H1 (cell line): ENCODE measurements at regions not wholly inside any gene's neighbourhood (a gene's known extent, or its start where the extent isn't known, plus 50 kb on each side); places are given as distances from the start of the nearest gene placed in this dataset.

Experiments used
- EGR1 ChIP-seq: IDR thresholded peaks from 2 replicates; pipeline ENCODE4 v1.6.1; 2011; ENCODE audit warnings: low read depth, low read length, borderline replicate concordance
- EZH2 ChIP-seq: fragments of 200-600 bp; sonication (generic); IDR thresholded peaks from 2 replicates; pipeline ENCODE4 v1.7.1; 2012; ENCODE audit warnings: low read depth, mild to moderate bottlenecking, moderate library complexity, low read length, inconsistent platforms; ENCODE audit not compliant: severe bottlenecking
- GABPA ChIP-seq: IDR thresholded peaks from 2 replicates; pipeline ENCODE4 v1.6.1; 2011; ENCODE audit warnings: mild to moderate bottlenecking, low read length, moderate library complexity, borderline replicate concordance; ENCODE audit not compliant: insufficient read depth
- JUN ChIP-seq: IDR thresholded peaks from 2 replicates; pipeline ENCODE4 v1.6.1; 2011; ENCODE audit warnings: low read depth, mild to moderate bottlenecking, improper control_type of control experiment, low read length
- TF ChIP-seq, protein P1 (sequence below), 3 experiments: IDR thresholded peaks; 1 replicate in 2 of 3; 2 replicates in 1 of 3; pipeline versions ENCODE4 v1.5.1 to v1.6.1; 2011; ENCODE audit warnings: low read length in 3 of 3, mild to moderate bottlenecking in 3 of 3, inconsistent platforms in 2 of 3, low read depth in 1 of 3, moderate library complexity in 1 of 3; ENCODE audit not compliant: insufficient read depth in 1 of 3; ENCODE audit errors: control extremely low read depth in 1 of 3
- TF ChIP-seq, protein P2 (sequence below): IDR thresholded peaks from 2 replicates; pipeline ENCODE4 v1.6.1; 2011; ENCODE audit warnings: low read length, improper control_type of control experiment

GRCh38 chr6:86535100-86535499, 402.2 kb upstream of the HTR1E start:
- TF ChIP-seq, protein P1, sequence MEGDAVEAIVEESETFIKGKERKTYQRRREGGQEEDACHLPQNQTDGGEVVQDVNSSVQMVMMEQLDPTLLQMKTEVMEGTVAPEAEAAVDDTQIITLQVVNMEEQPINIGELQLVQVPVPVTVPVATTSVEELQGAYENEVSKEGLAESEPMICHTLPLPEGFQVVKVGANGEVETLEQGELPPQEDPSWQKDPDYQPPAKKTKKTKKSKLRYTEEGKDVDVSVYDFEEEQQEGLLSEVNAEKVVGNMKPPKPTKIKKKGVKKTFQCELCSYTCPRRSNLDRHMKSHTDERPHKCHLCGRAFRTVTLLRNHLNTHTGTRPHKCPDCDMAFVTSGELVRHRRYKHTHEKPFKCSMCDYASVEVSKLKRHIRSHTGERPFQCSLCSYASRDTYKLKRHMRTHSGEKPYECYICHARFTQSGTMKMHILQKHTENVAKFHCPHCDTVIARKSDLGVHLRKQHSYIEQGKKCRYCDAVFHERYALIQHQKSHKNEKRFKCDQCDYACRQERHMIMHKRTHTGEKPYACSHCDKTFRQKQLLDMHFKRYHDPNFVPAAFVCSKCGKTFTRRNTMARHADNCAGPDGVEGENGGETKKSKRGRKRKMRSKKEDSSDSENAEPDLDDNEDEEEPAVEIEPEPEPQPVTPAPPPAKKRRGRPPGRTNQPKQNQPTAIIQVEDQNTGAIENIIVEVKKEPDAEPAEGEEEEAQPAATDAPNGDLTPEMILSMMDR (IDR thresholded peaks at IDR 0.05; ENCODE audit: control extremely low read depth in 1 of 3, insufficient read depth in 1 of 3, low read depth in 1 of 3, low read length in 3 of 3): no peak
- TF ChIP-seq JUN (no peak), EZH2 (no peak), EGR1 (no peak), GABPA (no peak)
- TF ChIP-seq, protein P2, sequence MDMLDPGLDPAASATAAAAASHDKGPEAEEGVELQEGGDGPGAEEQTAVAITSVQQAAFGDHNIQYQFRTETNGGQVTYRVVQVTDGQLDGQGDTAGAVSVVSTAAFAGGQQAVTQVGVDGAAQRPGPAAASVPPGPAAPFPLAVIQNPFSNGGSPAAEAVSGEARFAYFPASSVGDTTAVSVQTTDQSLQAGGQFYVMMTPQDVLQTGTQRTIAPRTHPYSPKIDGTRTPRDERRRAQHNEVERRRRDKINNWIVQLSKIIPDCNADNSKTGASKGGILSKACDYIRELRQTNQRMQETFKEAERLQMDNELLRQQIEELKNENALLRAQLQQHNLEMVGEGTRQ: no peak
